Liver (tissue), 8 donors: ENCODE measurements at regions not wholly inside any gene's neighbourhood (a gene's known extent, or its start where the extent isn't known, plus 50 kb on each side); places are given as distances from the start of the nearest gene placed in this dataset.

ENCODE experiments used
- DNase-seq: peaks from one replicate; pipeline ENCODE4 v3.0.0-alpha.2; 2017; ENCODE audit warnings: low spot score
- H3K27ac ChIP-seq, 2 donors: one replicate each; pipeline ENCODE4 v1.7.0; 2013; ENCODE audit warnings: inconsistent platforms in 2 of 2, low read length in 2 of 2, control low read depth in 1 of 2, low read depth in 1 of 2, mild to moderate bottlenecking in 1 of 2
- H3K27me3 ChIP-seq, 4 donors: one replicate each; pipeline versions ENCODE4 v1.6.1 to v1.7.0; 2013; ENCODE audit warnings: low read length in 3 of 4, inconsistent platforms in 1 of 4, mild to moderate bottlenecking in 1 of 4, moderate library complexity in 1 of 4; ENCODE audit not compliant: control insufficient read depth in 4 of 4, insufficient read depth in 4 of 4
- H3K36me3 ChIP-seq, 4 donors: one replicate each; pipeline versions ENCODE4 v1.6.1 to v1.7.0; 2013; ENCODE audit warnings: low read length in 3 of 4, mild to moderate bottlenecking in 3 of 4, low read depth in 1 of 4, moderate library complexity in 1 of 4; ENCODE audit not compliant: control insufficient read depth in 4 of 4, insufficient read depth in 3 of 4
- H3K4me1 ChIP-seq, 4 donors: one replicate each; pipeline versions ENCODE4 v1.6.1 to v1.7.0; 2013; ENCODE audit warnings: low read length in 3 of 4, mild to moderate bottlenecking in 3 of 4, moderate library complexity in 1 of 4; ENCODE audit not compliant: control insufficient read depth in 4 of 4, insufficient read depth in 4 of 4
- H3K4me3 ChIP-seq, 3 donors: one replicate each; pipeline versions ENCODE4 v1.6.1 to v1.7.0; 2013; ENCODE audit warnings: low read length in 3 of 3, control low read depth in 1 of 3, low read depth in 1 of 3, mild to moderate bottlenecking in 1 of 3
- H3K9ac ChIP-seq, 2 donors: one replicate each; pipeline ENCODE4 v1.7.0; 2013; ENCODE audit warnings: low read length in 2 of 2, mild to moderate bottlenecking in 2 of 2, moderate library complexity in 2 of 2, control low read depth in 1 of 2, low read depth in 1 of 2
- H3K9me3 ChIP-seq, 4 donors: one replicate each; pipeline versions ENCODE4 v1.6.1 to v1.7.0; 2013; ENCODE audit warnings: low read length in 3 of 4; ENCODE audit not compliant: control insufficient read depth in 4 of 4
- CTCF ChIP-seq: fragments of 150-350 bp; IDR thresholded peaks from 2 replicates; pipeline ENCODE4 v1.5.1; 2017; ENCODE audit warnings: improper control_type of control experiment, low read depth, low read length; ENCODE audit not compliant: missing input control
- FOXA1 ChIP-seq: IDR thresholded peaks from 2 replicates; pipeline ENCODE4 v1.6.1; 2016; ENCODE audit warnings: antibody characterized with exemption
- FOXA2 ChIP-seq: IDR thresholded peaks from 2 replicates; pipeline ENCODE4 v1.6.1; 2016; ENCODE audit warnings: antibody characterized with exemption
- GABPA ChIP-seq, 2 donors: IDR thresholded peaks in 1 of 2; conservative IDR thresholded peaks in 1 of 2; 2 replicates each; pipeline ENCODE4 v1.6.1; 2016; ENCODE audit warnings: antibody characterized with exemption in 2 of 2, mild to moderate bottlenecking in 1 of 2, moderate library complexity in 1 of 2
- HNF4G ChIP-seq: IDR thresholded peaks from 2 replicates; pipeline ENCODE4 v1.6.1; 2016; ENCODE audit warnings: antibody characterized with exemption
- NR2F2 ChIP-seq: IDR thresholded peaks from 2 replicates; pipeline ENCODE4 v1.6.1; 2016; ENCODE audit warnings: antibody characterized with exemption
- RAD21 ChIP-seq, 2 donors: IDR thresholded peaks; 2 replicates each; pipeline ENCODE4 v1.6.1; 2016; ENCODE audit warnings: antibody characterized with exemption in 2 of 2, mild to moderate bottlenecking in 2 of 2
- SP1 ChIP-seq: IDR thresholded peaks from 2 replicates; pipeline ENCODE4 v1.6.1; 2018; ENCODE audit warnings: antibody characterized with exemption, mild to moderate bottlenecking
- YY1 ChIP-seq: IDR thresholded peaks from 2 replicates; pipeline ENCODE4 v1.6.1; 2016; ENCODE audit warnings: antibody characterized with exemption, mild to moderate bottlenecking
- WGBS: extraction: QIAGEN DNeasy Blood & Tissue Kit; methylation state at CpG from one replicate; pipeline ENCODE4 v1.1.7; 2013; 5-methylcytosine and 5-hydroxymethylcytosine counted together
- TF ChIP-seq, protein P1 (sequence below): IDR thresholded peaks from 2 replicates; pipeline ENCODE4 v1.6.1; 2016; ENCODE audit warnings: antibody characterized with exemption, mild to moderate bottlenecking
- donor health status: healthy.
- donor health status: healthy.
- donor health status: healthy.
- donor health status: healthy.
- donor health status: healthy.

DNA sequence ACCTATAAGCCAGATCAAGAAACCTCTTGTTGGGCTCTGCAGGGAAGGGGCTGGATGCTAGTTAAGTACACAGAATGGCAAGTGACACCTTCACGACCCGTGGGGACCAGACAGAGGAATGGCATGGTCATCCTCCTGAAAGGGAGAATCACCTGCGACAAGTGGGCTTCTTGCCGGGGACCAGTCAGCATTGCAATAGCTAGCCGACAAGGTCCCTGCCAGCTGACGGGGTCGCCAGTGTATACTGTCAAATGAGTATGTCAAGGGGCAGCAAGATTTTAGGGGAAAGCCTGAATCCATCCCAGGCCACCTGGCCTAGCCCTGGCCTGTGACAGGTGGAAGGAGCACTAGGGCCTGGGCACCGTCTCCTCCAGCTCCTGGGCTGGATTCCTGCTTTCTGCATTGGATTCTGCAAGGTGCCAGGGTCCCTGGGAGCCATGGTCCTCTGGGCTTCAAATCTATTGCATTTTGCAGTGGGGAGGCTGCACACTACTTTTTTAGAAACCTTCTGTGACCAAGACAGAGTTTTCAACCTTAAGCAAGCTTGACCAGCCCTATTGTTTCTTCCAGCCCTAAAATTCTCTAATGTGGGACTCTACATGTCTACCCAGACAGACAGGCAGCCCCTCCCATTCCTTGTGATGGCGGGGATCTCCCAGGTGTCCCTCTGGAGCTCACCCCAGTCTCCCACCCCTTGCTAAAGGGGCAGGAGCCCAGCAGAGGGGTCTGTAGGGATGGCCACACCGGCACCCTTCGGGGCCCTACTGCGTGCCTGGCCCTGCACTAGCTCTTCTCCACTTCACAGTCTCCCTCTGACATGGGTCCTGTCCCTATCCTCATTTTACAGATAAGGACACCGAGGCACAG lies 178.5 kb downstream of the GLI2 start:
- DNase-seq: no peak
- Histone ChIP-seq H3K4me1 (peaks cover 0 to 3% (median 0%) of the 10 kb centered on the region in 4 donors), H3K36me3 (no peaks in the 10 kb centered on the region), H3K27me3 (no peaks in the 10 kb centered on the region), H3K4me3 (no peak overlapping the region), H3K27ac (no peak overlapping the region), H3K9ac (no peak overlapping the region), H3K9me3 (no peaks in the 10 kb centered on the region)
- WGBS: 89% methylated on average over 13 of the region's 13 CpGs
- no peak for TF ChIP-seq SP1
- TF ChIP-seq, protein P1, sequence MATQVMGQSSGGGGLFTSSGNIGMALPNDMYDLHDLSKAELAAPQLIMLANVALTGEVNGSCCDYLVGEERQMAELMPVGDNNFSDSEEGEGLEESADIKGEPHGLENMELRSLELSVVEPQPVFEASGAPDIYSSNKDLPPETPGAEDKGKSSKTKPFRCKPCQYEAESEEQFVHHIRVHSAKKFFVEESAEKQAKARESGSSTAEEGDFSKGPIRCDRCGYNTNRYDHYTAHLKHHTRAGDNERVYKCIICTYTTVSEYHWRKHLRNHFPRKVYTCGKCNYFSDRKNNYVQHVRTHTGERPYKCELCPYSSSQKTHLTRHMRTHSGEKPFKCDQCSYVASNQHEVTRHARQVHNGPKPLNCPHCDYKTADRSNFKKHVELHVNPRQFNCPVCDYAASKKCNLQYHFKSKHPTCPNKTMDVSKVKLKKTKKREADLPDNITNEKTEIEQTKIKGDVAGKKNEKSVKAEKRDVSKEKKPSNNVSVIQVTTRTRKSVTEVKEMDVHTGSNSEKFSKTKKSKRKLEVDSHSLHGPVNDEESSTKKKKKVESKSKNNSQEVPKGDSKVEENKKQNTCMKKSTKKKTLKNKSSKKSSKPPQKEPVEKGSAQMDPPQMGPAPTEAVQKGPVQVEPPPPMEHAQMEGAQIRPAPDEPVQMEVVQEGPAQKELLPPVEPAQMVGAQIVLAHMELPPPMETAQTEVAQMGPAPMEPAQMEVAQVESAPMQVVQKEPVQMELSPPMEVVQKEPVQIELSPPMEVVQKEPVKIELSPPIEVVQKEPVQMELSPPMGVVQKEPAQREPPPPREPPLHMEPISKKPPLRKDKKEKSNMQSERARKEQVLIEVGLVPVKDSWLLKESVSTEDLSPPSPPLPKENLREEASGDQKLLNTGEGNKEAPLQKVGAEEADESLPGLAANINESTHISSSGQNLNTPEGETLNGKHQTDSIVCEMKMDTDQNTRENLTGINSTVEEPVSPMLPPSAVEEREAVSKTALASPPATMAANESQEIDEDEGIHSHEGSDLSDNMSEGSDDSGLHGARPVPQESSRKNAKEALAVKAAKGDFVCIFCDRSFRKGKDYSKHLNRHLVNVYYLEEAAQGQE: no peak

DNA sequence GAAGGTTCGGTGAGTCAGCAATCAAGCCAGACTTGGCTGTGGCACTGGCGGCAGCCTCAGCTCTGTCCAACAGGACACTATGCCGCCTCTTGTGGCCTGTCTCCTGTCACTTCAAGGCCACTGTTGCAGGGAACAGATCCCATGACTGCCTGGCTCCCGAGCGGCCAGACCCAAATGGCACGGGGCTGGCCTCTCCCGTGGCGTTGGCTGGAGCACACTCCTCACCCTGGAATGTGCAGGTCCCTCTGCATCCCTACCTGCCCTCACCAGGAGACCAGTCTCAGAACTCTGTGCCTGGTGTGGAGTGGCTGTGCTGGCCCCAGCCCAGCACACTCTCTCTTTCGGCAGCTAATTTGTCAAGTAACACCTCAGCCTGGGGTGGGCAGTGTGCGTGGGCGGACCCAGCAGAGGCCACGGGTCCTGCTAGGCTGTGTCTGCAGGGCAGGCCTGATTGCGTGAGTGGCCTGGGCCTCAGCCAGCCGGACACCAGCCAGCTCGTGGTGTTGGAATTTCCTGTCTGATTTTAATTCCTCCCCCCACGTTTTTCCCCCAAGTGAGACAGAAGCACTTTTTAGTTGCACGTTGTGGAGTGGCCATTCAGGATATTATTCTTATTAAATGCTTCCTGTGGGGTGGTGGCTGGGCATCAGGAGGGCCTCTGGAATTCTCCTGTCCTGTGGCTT lies 179.3 kb downstream of the GLI2 start:
- Histone ChIP-seq H3K36me3 (no peaks in the 10 kb centered on the region), H3K27me3 (no peaks in the 10 kb centered on the region), H3K27ac (no peak overlapping the region), H3K4me1 (peaks cover 0 to 3% (median 0%) of the 10 kb centered on the region in 4 donors), H3K9ac (no peak overlapping the region), H3K4me3 (no peak overlapping the region), H3K9me3 (no peaks in the 10 kb centered on the region)
- no peak for DNase-seq
- TF ChIP-seq FOXA1: no peak
- peak; percentile 63 for TF ChIP-seq NR2F2
- 60% methylated on average over 17 of the region's 17 CpGs for WGBS

DNA sequence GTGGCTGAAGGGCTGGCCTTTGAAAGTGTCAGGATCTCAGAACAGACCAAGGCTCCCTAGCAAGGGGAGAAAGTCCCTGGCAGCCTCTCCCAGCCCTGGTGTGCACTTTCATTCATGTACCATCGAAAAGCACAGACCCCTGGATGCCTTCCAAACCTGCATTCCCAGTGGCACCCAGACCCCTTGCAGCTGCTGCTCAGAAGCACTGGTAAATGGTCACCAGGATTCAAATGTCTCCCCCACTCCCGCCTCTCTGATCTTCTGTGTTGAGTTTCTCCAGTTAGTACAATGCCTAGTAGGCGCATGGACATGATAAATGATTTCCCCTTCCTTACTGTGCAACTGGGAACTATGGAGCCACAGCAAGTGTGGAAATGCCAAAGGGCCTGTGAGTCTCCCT lies 180.0 kb downstream of the GLI2 start:
- no peaks in the 10 kb centered on the region for H3K36me3 ChIP-seq
- TF ChIP-seq RAD21 (IDR thresholded peaks at IDR 0.05) (no peak), CTCF (no peak), GABPA (IDR thresholded peaks at IDR 0.05 in 1 of 2, conservative IDR thresholded peaks at IDR 0.05 in 1 of 2) (no peak), HNF4G (no peak), FOXA2 (no peak), YY1 (no peak)
- TF ChIP-seq, protein P1: no peak
- DNase-seq: no peak
- H3K27ac ChIP-seq: no peak overlapping the region
- no peaks in the 10 kb centered on the region for H3K9me3 ChIP-seq
- 77% methylated on average over 3 of the region's 3 CpGs for WGBS
- no peak overlapping the region for H3K4me3 ChIP-seq
- H3K9ac ChIP-seq: no peak overlapping the region
- peaks cover 0 to 3% (median 0%) of the 10 kb centered on the region in 4 donors for H3K4me1 ChIP-seq
- H3K27me3 ChIP-seq: no peaks in the 10 kb centered on the region
